Thymus (tissue), 11 donors: ENCODE measurements at regions not wholly inside any gene's neighbourhood (a gene's known extent, or its start where the extent isn't known, plus 50 kb on each side); places are given as distances from the start of the nearest gene placed in this dataset.

Experiments
- DNase-seq, 9 donors: peaks; one replicate each; pipeline ENCODE4 v3.0.0-alpha.2; 2013; ENCODE audit warnings: low spot score in 9 of 9, low read depth in 6 of 9, missing footprints in 1 of 9
- H3K27ac ChIP-seq, 2 donors: one replicate each; pipeline ENCODE4 v1.5.1; 2013; ENCODE audit warnings: control low read depth in 1 of 2, low read depth in 1 of 2, low read length in 1 of 2, mild to moderate bottlenecking in 1 of 2, moderate library complexity in 1 of 2
- H3K27me3 ChIP-seq, 2 donors: one replicate each; pipeline ENCODE4 v1.5.1; 2013; ENCODE audit warnings: low read length in 1 of 2; ENCODE audit not compliant: control insufficient read depth in 2 of 2, insufficient read depth in 1 of 2
- H3K36me3 ChIP-seq, 2 donors: one replicate each; pipeline ENCODE4 v1.5.1; 2013; ENCODE audit warnings: low read length in 1 of 2, mild to moderate bottlenecking in 1 of 2, moderate library complexity in 1 of 2; ENCODE audit not compliant: control insufficient read depth in 2 of 2, insufficient read depth in 2 of 2
- H3K4me1 ChIP-seq, 2 donors: one replicate each; pipeline ENCODE4 v1.5.1; 2013; ENCODE audit warnings: low read length in 2 of 2; ENCODE audit not compliant: control insufficient read depth in 2 of 2, insufficient read depth in 2 of 2
- H3K4me3 ChIP-seq, 2 donors: one replicate each; pipeline ENCODE4 v1.5.1; 2013; ENCODE audit warnings: low read length in 2 of 2, control low read depth in 1 of 2, mild to moderate bottlenecking in 1 of 2
- H3K9me3 ChIP-seq, 2 donors: one replicate each; pipeline ENCODE4 v1.5.1; 2013; ENCODE audit warnings: low read length in 1 of 2, mild to moderate bottlenecking in 1 of 2; ENCODE audit not compliant: control insufficient read depth in 2 of 2, insufficient read depth in 1 of 2
- WGBS: extraction: QIAGEN DNeasy Blood & Tissue Kit; methylation state at CpG from one replicate; pipeline ENCODE4 v1.1.7; 2013; 5-methylcytosine and 5-hydroxymethylcytosine counted together
- donor health status: healthy.

DNA sequence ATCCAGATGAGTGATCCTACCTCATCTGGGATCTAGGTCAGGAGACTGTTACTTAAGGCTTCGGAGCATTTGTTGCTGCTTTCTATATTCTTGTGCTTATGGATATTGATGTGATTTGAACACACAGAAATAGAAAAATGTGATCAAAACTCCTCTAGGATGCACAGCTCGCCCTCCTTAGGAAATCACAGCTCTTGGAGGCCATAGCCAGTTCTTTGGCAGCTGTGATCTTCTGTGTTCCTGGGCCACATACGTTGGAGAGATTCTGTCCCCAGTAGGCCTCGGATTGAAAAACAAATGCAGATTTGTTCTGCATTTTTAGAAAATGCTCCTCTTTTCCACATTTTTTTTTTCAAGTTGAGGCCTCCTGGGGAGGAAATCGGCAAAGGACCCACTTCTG lies 437.4 kb upstream of the THBS1 start:
- H3K27ac ChIP-seq: no peak overlapping the region
- no peaks in the 10 kb centered on the region for H3K9me3 ChIP-seq
- H3K4me1 ChIP-seq: no peaks in the 10 kb centered on the region
- H3K27me3 ChIP-seq: no peaks in the 10 kb centered on the region
- no peak for DNase-seq
- no peak overlapping the region for H3K4me3 ChIP-seq
- WGBS: 94% methylated on average over 5 of the region's 5 CpGs
- no peaks in the 10 kb centered on the region for H3K36me3 ChIP-seq

DNA sequence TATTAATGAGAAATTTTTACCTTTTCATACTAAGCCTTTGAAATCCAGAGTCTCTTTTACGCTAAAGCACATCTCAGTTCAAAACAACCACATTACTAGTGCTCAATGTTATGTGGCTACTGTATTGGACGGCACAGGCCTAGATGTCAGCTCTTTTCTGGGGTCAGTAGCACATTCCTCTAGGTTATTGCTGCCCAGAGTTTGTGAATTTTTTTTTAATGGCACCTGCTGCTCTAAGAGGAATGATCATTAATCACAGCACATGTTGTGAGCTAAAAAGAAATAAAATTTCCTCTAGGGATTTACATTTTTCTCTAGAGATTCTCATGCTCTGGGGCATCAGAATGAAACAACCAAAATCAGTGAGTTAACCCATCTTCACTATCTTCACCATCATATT lies 436.8 kb upstream of the THBS1 start:
- no peaks in the 10 kb centered on the region for H3K4me1 ChIP-seq
- H3K27me3 ChIP-seq: no peaks in the 10 kb centered on the region
- no peaks in the 10 kb centered on the region for H3K9me3 ChIP-seq
- no peak overlapping the region for H3K27ac ChIP-seq
- no peaks in the 10 kb centered on the region for H3K36me3 ChIP-seq
- no peak overlapping the region for H3K4me3 ChIP-seq
- WGBS: 94% methylated on average over 2 of the region's 2 CpGs
- DNase-seq: no peak

DNA sequence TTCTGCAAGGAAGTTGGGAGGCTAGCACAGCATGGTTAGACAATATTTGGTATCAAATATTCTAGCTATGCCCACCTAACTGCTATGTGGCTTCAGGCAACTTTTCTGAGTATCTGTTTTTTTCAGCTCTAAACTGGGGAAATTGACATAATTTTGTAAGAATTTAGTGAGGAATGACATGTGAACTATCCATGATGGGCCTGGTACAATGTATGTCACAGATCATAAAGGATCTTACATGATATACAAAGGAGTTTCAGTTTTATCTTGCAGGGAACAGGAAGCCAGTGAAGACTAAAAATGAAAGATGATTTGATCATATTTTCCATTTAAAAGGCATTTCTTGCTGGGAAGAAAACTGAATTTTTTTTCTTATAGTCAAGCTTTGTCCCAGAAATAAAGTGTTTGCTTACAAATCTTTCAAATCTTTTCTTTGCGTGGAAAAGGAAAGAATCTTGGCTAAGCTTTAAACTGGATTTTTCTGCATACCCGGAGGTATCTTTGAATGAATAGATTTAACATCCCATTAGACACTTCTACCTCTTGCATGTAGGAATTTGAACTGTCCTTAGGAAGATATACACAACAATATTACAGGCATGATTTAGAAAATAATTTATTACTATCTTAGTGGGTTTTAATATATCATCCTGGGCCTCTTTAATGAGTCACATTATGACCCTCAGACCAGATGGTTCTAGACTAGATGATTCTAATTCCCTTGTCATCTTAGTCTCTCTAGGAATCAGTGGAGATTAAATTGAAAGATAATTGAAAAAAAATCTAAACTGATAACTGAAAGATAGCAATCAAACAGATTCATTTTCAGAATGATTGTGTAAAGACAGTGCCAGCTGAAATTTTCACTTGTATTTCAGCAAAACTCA lies 436.0 kb upstream of the THBS1 start:
- no peak for DNase-seq
- no peak overlapping the region for H3K4me3 ChIP-seq
- 98% methylated on average over 2 of the region's 2 CpGs for WGBS
- no peaks in the 10 kb centered on the region for H3K36me3 ChIP-seq
- no peaks in the 10 kb centered on the region for H3K4me1 ChIP-seq
- no peaks in the 10 kb centered on the region for H3K27me3 ChIP-seq
- no peak overlapping the region for H3K27ac ChIP-seq
- H3K9me3 ChIP-seq: no peaks in the 10 kb centered on the region

DNA sequence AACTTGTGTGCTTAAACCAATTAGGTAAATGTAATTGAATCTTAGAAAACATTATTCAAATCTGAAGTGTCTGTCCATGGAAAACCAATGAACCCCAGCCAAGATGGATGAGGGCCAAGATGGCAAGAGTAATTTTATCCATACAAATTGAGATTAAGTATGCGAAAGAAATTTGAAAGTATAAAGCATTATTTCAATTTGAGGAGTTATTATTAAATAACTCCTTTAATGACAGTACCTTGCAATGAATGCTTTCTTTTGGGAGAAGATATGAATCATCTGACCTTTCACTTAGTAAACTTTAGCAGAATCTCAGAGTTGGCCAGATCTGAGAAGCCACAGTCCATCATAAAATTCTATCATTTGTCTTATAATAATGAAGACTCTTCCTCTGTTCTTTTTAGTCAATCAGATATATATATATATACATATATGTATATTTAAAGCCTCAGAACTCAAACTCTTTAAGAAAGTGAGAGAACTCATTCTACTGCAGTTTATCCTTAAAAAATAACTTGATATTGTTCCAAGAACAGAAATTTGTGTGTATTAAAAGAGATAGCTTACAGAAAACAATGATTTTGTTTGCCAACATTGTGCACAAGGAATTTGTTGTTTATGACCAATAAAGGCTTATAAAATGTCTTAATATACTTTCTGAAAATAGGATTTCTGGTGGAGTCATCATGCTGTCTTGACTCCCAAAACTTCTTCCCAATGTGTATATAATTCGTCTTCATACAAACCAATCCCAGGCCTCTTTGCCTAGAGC lies 434.8 kb upstream of the THBS1 start:
- Histone ChIP-seq H3K36me3 (no peaks in the 10 kb centered on the region), H3K9me3 (no peaks in the 10 kb centered on the region), H3K27ac (no peak overlapping the region), H3K4me3 (no peak overlapping the region), H3K4me1 (no peaks in the 10 kb centered on the region), H3K27me3 (no peaks in the 10 kb centered on the region)
- WGBS: 98% methylated on average over 2 of the region's 2 CpGs
- DNase-seq: no peak

DNA sequence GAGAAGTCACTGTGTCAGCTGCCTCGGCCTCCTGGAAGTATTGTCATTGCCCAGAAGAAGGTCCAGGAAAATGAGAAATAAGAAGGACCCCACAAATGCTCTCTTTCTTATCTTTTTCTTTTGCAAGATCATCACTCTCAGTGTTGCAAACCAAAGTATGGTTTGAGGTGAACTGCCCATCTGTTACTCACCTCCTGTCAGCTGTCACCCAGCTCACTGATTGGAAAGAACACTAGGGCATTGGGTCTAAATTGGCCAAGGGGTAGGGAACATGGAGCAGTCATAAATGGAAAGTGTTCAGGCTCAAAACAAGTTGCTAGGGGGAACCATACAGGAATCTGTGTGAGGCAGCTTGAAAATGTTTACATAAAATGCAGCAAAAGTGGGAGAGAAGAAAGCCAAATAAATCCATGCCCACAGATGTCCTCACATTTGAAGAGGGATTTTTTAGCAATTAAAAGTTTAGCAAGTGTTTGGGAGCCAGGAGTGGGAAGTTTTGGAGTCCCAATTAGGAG lies 431.2 kb upstream of the THBS1 start:
- H3K27me3 ChIP-seq: no peaks in the 10 kb centered on the region
- H3K36me3 ChIP-seq: no peaks in the 10 kb centered on the region
- DNase-seq: no peak
- WGBS: 91% methylated on average over 1 of the region's 1 CpG
- H3K27ac ChIP-seq: no peak overlapping the region
- H3K4me3 ChIP-seq: no peak overlapping the region
- H3K9me3 ChIP-seq: no peaks in the 10 kb centered on the region
- H3K4me1 ChIP-seq: no peaks in the 10 kb centered on the region

DNA sequence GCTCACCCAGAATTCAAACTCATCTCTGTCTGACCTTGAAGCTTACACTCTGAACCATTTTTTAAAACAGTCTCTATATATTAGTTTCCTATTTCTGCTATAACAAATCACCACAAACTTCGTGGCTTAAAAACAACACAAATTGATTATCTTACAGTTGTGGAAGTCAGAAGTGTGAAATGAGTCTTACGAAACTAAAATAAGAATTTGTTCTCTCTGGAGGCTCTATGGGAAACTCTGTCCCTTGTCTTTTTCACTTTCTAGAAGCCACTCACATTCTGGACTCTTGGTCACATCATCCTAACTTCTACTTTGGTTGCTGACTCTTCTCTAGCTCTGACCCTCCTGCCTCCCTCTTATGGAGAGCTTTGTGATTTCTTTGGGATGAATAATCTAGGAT lies 429.3 kb upstream of the THBS1 start:
- Histone ChIP-seq H3K4me1 (no peaks in the 10 kb centered on the region), H3K27me3 (no peaks in the 10 kb centered on the region), H3K27ac (no peak overlapping the region), H3K36me3 (no peaks in the 10 kb centered on the region), H3K4me3 (no peak overlapping the region), H3K9me3 (no peaks in the 10 kb centered on the region)
- no peak for DNase-seq
- WGBS: 85% methylated on average over 2 of the region's 2 CpGs

DNA sequence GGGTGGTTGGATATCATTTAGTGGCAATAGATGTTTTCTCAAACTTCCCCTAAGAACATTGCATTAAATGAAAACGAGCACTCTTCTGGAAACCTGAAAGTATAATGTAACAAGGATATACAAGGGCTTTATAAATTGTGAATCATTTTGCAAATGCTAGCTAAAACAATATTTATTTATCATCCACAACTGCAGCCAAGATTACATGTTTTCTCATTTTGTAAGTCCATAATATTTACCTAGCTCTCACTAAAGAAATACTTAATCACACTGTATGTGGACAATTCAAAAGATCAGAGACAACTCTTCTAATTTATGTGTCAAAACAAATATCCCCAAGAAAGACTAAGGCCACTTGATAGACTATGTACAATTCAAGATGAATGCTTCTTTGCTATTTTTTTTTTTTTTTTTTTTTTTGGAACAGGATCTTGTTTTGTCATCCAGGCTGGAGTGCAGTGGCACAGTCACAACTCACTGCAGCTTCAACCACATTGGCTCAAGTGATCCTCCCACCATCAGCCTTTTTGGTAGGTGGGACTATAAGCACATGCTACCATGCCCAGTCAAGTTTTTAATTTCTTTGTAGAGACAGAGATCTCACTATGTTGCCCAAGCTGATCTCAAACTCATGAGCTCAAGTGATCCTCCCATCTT lies 427.7 kb upstream of the THBS1 start:
- no peak for DNase-seq
- Histone ChIP-seq H3K4me3 (no peak overlapping the region), H3K27me3 (no peaks in the 10 kb centered on the region), H3K36me3 (no peaks in the 10 kb centered on the region), H3K27ac (no peak overlapping the region), H3K4me1 (no peaks in the 10 kb centered on the region), H3K9me3 (no peaks in the 10 kb centered on the region)
- 94% methylated on average over 1 of the region's 1 CpG for WGBS

DNA sequence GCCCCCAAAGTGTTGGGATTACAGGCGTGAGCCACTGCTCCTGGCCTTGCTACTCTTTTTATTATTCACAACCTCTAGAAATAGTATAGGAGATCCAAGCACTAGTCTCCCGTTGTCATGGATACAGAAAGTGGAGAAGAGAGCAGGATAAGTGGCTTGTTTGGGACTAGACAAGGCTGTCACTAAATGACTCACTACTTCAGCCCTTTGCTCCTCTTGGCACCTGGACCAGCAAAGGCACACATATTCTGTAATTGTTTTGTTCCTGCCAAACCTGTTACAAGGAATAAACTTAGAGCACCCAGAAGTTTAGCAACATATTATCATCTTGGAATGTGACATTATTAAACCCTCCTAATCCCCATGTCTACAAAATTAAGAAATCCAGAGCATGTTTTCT lies 427.2 kb upstream of the THBS1 start:
- no peak overlapping the region for H3K27ac ChIP-seq
- H3K9me3 ChIP-seq: no peaks in the 10 kb centered on the region
- no peaks in the 10 kb centered on the region for H3K27me3 ChIP-seq
- no peak for DNase-seq
- 96% methylated on average over 2 of the region's 2 CpGs for WGBS
- H3K4me1 ChIP-seq: no peaks in the 10 kb centered on the region
- H3K4me3 ChIP-seq: no peak overlapping the region
- no peaks in the 10 kb centered on the region for H3K36me3 ChIP-seq

DNA sequence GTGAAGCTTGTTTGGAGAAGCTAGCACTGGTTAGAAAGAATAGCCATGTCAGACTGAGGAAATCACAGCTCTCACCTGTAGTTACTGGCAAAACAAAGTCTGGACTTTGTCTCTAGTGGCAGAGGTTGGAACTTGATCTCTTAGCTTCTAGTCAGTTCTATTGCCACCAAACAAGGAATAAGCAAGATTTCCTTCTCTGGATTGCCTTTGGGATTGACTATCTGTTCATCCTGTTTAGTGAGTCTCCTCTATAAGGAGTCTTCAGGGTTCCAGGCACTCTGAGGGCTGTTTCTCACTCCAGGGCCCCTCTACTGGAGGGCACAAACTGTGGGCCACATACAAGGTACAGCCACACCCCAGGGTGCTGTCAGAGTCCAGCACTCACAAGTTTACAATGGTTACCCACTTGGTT lies 426.6 kb upstream of the THBS1 start:
- no peak for DNase-seq
- Histone ChIP-seq H3K4me1 (no peaks in the 10 kb centered on the region), H3K36me3 (no peaks in the 10 kb centered on the region), H3K27ac (no peak overlapping the region), H3K4me3 (no peak overlapping the region), H3K27me3 (no peaks in the 10 kb centered on the region), H3K9me3 (no peaks in the 10 kb centered on the region)
